SKM-1 (cell line): ENCODE measurements at regions not wholly inside any gene's neighbourhood (a gene's known extent, or its start where the extent isn't known, plus 50 kb on each side); places are given as distances from the start of the nearest gene placed in this dataset.
"Not testable (repeated sequence)": the region's sequence is repeated elsewhere in the genome, so short reads cannot be mapped to it uniquely, and the experiment has no call there.

ENCODE experiments used
- DNase-seq: peaks from one replicate; lab custom pipeline; 2025; ENCODE audit not compliant: unreplicated experiment; lab: John Stamatoyannopoulos, UW

GRCh38 chr6:81031416-81031815 is 721.1 kb downstream of the TENT5A start:
- no peak for DNase-seq

- no peak for DNase-seq
These were observed 726.4 kb downstream of the TENT5A start for GRCh38 chr6:81026041-81026553.

- no peak for DNase-seq
These were observed 728.8 kb downstream of the TENT5A start for GRCh38 chr6:81023709-81024108.

GRCh38 chr6:81023007-81023582 is 729.4 kb downstream of the TENT5A start:
- DNase-seq: no peak

GRCh38 chr6:81017586-81017985 is 734.9 kb downstream of the TENT5A start:
- DNase-seq: not testable (repeated sequence)

- DNase-seq: no peak
These were observed 748.6 kb downstream of the TENT5A start for GRCh38 chr6:81003894-81004293.

- no peak for DNase-seq
These were observed 749.3 kb downstream of the TENT5A start for GRCh38 chr6:81003156-81003555.

GRCh38 chr6:81002126-81002525 is 750.4 kb downstream of the TENT5A start:
- DNase-seq: no peak

- no peak for DNase-seq
These were observed 761.2 kb downstream of the TENT5A start for GRCh38 chr6:80991316-80991715.

- DNase-seq: no peak
These were observed 763.6 kb downstream of the TENT5A start for GRCh38 chr6:80988892-80989291.

GRCh38 chr6:80988286-80988685 is 764.2 kb downstream of the TENT5A start:
- no peak for DNase-seq

- not testable (repeated sequence) for DNase-seq
These were observed 771.3 kb downstream of the TENT5A start for GRCh38 chr6:80981226-80981625.

GRCh38 chr6:80976336-80976735 is 776.1 kb downstream of the TENT5A start:
- DNase-seq: no peak

GRCh38 chr6:80974579-80974978 is 777.9 kb downstream of the TENT5A start:
- no peak for DNase-seq

GRCh38 chr6:80969439-80969838 is 783.0 kb downstream of the TENT5A start:
- DNase-seq: no peak

- no peak for DNase-seq
These were observed 784.9 kb downstream of the TENT5A start for GRCh38 chr6:80967609-80968008.

- no peak for DNase-seq
These were observed 790.1 kb downstream of the TENT5A start for GRCh38 chr6:80962382-80962781.

- no peak for DNase-seq
These were observed 791.3 kb downstream of the TENT5A start for GRCh38 chr6:80961166-80961565.

GRCh38 chr6:80959034-80959433 is 793.4 kb downstream of the TENT5A start:
- no peak for DNase-seq

- DNase-seq: no peak
These were observed 795.6 kb downstream of the TENT5A start for GRCh38 chr6:80956898-80957297.

GRCh38 chr6:80952479-80952878 is 800.0 kb downstream of the TENT5A start:
- not testable (repeated sequence) for DNase-seq

GRCh38 chr6:80946402-80946801 is 806.1 kb downstream of the TENT5A start:
- no peak for DNase-seq

- no peak for DNase-seq
These were observed 809.6 kb downstream of the TENT5A start for GRCh38 chr6:80942911-80943310.
